ENCODE measurements at regions not wholly inside any gene's neighbourhood (a gene's known extent, or its start where the extent isn't known, plus 50 kb on each side); places are given as distances from the start of the nearest gene placed in this dataset.

GRCh38 chr1:21346365-21347071 lies 56.3 kb upstream of the ECE1 start:
- no peak for DNase-seq (ENCODE audit: low read depth in 2 of 2)

GRCh38 chr1:21344750-21345443 lies 54.6 kb upstream of the ECE1 start:
- DNase-seq (ENCODE audit: low read depth in 2 of 2): no peak

GRCh38 chr1:21344098-21344749 lies 54.0 kb upstream of the ECE1 start:
- no peak for DNase-seq (ENCODE audit: low read depth in 2 of 2)

- no peak for DNase-seq (ENCODE audit: low read depth in 2 of 2)
Measured at GRCh38 chr1:21342961-21343838, 52.9 kb upstream of the ECE1 start.

DNA sequence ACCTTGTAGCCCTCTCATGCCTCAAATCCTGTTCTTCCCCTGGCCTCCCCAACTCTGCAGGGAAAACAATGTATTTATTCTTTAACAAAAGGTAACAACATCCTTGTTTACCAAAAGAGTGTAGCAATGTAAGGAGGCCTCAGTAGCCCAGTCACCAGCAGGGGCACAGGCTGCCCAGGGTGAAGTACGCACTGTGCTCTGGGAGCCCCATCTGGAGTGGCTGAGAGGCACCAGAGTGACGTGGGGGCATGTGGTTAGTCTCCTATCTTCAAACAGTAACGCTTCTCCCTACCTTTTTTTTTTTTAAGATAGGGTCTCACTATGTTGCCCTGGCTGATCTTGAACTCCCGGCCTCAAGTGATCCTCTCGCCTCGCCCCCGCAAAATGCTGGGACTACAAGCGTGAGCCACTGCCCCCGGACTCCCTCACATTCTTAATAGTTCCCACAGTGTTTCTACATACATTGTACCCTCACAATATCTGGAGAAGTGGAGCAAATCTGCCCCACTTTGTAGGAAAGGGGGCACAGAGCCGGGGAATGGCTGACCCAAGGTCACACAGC lies 51.3 kb upstream of the ECE1 start:
- no peak for DNase-seq (ENCODE audit: low read depth in 2 of 2)

GRCh38 chr1:21341022-21341421 lies 50.8 kb upstream of the ECE1 start:
- DNase-seq (ENCODE audit: low read depth in 2 of 2): no peak

- DNase-seq (ENCODE audit: low read depth in 2 of 2): no peak
Measured at GRCh38 chr1:21340230-21340945, 50.1 kb upstream of the ECE1 start.

Measured in activated CD8-positive, alpha-beta memory T cell treated with anti-CD3 and anti-CD28 coated beads for 4 hours (primary cell).